Upper lobe of left lung (tissue), 4 donors: ENCODE measurements at regions not wholly inside any gene's neighbourhood (a gene's known extent, or its start where the extent isn't known, plus 50 kb on each side); places are given as distances from the start of the nearest gene placed in this dataset.

ENCODE experiments used
- CTCF ChIP-seq, 6 experiments: fragments of 450-650 bp in 4 of 6; fragments of 200-600 bp in 2 of 6; sonication (generic) in 2 of 6; IDR thresholded peaks; one replicate each; pipeline ENCODE4 v1.5.1; 2016 to 2019; ENCODE audit warnings: antibody characterized with exemption in 6 of 6
- EP300 ChIP-seq, 4 donors: sonication (generic); formaldehyde crosslinking; IDR thresholded peaks; one replicate each; pipeline ENCODE4 v1.5.1; 2017; ENCODE audit warnings: antibody characterized with exemption in 4 of 4, control low read depth in 2 of 4

- TF ChIP-seq CTCF (IDR thresholded peaks at IDR 0.05) (no peak), EP300 (IDR thresholded peaks at IDR 0.05) (no peak)
Observed at GRCh38 chr22:47647181-47647580, 884.7 kb downstream of the TBC1D22A start.
